ENCODE measurements at regions not wholly inside any gene's neighbourhood (a gene's known extent, or its start where the extent isn't known, plus 50 kb on each side); places are given as distances from the start of the nearest gene placed in this dataset.

DNA sequence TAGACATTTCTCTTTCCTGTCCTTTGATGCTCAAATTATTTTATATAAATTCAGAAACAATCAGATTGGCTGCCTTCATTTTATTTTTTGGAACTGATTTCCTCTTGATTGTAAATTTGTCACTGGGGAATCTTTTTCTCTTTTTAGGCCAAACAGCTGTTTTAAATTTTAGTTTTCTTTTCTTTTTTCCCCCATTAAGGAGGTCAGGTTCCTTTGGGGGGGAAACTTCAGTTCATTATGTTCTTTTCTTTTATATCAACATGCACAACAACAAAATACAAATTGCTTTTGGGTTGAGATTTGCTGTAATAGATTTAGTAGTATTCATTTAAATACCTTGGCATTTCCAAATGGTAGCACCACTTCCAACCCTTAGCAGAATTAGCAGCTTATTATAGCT is 264.8 kb upstream of the SPRY2 start:
- H3K27ac ChIP-seq (ENCODE audit: poor library complexity, severe bottlenecking): no peak overlapping the region
- ATAC-seq (ENCODE audit: low read depth) (no peak), DNase-seq (ENCODE audit: low spot score) (no peak)
- no peak overlapping the region for H3K4me3 ChIP-seq (ENCODE audit: severe bottlenecking)
- no peaks in the 10 kb centered on the region for H3K9me3 ChIP-seq (ENCODE audit: severe bottlenecking)
- H3K27me3 ChIP-seq (ENCODE audit: insufficient read depth, poor library complexity, severe bottlenecking): no peaks in the 10 kb centered on the region
- TF ChIP-seq, protein P1, sequence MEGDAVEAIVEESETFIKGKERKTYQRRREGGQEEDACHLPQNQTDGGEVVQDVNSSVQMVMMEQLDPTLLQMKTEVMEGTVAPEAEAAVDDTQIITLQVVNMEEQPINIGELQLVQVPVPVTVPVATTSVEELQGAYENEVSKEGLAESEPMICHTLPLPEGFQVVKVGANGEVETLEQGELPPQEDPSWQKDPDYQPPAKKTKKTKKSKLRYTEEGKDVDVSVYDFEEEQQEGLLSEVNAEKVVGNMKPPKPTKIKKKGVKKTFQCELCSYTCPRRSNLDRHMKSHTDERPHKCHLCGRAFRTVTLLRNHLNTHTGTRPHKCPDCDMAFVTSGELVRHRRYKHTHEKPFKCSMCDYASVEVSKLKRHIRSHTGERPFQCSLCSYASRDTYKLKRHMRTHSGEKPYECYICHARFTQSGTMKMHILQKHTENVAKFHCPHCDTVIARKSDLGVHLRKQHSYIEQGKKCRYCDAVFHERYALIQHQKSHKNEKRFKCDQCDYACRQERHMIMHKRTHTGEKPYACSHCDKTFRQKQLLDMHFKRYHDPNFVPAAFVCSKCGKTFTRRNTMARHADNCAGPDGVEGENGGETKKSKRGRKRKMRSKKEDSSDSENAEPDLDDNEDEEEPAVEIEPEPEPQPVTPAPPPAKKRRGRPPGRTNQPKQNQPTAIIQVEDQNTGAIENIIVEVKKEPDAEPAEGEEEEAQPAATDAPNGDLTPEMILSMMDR (IDR thresholded peaks at IDR 0.05; ENCODE audit: poor library complexity, severe bottlenecking): no peak
- no peaks in the 10 kb centered on the region for H3K36me3 ChIP-seq (ENCODE audit: low read depth)
- H3K4me1 ChIP-seq (ENCODE audit: insufficient read depth, poor library complexity, severe bottlenecking): no peaks in the 10 kb centered on the region

DNA sequence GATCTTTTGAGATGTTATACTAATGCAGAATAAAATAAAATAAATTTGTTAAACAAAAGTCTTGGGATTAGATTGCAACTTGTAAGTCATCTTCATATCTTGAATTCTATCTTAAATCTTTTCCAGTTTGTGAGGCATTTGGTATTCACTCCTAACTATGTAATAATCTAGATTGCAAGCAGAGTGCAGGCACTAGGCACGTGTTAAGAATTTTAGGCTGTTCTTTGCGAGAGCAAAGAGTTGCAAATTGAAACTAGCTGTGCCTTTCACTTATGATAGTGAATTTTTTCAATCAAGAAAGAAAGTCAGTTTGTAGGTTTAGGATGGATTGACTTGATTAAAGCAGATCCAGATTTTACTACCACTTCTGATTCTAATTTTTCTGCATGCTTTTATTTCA is 264.1 kb upstream of the SPRY2 start:
- H3K4me3 ChIP-seq (ENCODE audit: severe bottlenecking): no peak overlapping the region
- no peaks in the 10 kb centered on the region for H3K4me1 ChIP-seq (ENCODE audit: insufficient read depth, poor library complexity, severe bottlenecking)
- H3K36me3 ChIP-seq (ENCODE audit: low read depth): no peaks in the 10 kb centered on the region
- H3K27ac ChIP-seq (ENCODE audit: poor library complexity, severe bottlenecking): no peak overlapping the region
- no peak for DNase-seq (ENCODE audit: low spot score)
- no peaks in the 10 kb centered on the region for H3K9me3 ChIP-seq (ENCODE audit: severe bottlenecking)
- TF ChIP-seq, protein P1 (IDR thresholded peaks at IDR 0.05; ENCODE audit: poor library complexity, severe bottlenecking): no peak
- no peaks in the 10 kb centered on the region for H3K27me3 ChIP-seq (ENCODE audit: insufficient read depth, poor library complexity, severe bottlenecking)
- ATAC-seq (ENCODE audit: low read depth): no peak

DNA sequence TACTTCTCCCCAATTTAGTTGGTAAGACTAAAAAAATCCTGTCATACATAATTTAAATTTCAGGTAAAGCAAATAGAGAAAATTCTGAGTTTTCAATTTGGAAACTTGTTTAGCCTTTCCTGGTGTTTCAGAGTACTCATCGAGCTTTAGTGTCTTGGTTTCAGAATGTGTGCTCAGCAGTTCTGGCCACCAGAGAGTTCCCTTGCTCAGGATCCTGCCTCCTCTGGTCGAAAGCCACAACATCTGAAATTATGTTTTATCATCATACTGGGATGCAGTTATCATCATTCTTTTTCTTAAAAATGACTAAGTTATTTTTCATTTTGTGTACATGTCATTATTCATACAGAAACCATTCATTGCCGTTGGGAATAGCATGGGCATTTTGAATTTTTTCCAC is 263.2 kb upstream of the SPRY2 start:
- no peaks in the 10 kb centered on the region for H3K36me3 ChIP-seq (ENCODE audit: low read depth)
- no peak overlapping the region for H3K27ac ChIP-seq (ENCODE audit: poor library complexity, severe bottlenecking)
- H3K4me3 ChIP-seq (ENCODE audit: severe bottlenecking): no peak overlapping the region
- ATAC-seq (ENCODE audit: low read depth) (no peak), DNase-seq (ENCODE audit: low spot score) (no peak)
- TF ChIP-seq, protein P1 (IDR thresholded peaks at IDR 0.05; ENCODE audit: poor library complexity, severe bottlenecking): no peak
- no peaks in the 10 kb centered on the region for H3K27me3 ChIP-seq (ENCODE audit: insufficient read depth, poor library complexity, severe bottlenecking)
- H3K9me3 ChIP-seq (ENCODE audit: severe bottlenecking): no peaks in the 10 kb centered on the region
- H3K4me1 ChIP-seq (ENCODE audit: insufficient read depth, poor library complexity, severe bottlenecking): no peaks in the 10 kb centered on the region

DNA sequence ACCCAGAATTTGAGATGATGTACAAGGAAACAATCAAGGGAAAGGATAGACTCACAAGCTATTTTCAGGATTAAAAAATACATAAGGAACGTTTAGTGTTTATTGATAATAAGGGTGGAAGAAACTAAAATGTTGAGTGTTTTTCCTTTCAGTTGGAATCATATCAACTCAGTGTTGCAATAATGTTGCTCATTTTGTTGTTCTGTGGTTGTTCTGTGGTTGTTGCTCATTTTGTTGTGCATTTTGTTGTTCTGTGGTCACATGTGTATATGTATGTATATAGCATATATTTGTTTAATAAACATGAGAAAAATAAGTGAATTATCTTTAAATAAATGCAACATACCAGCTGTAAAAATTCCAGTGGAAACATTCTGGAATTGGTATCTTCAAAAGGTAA is 262.4 kb upstream of the SPRY2 start:
- Histone ChIP-seq H3K27ac (ENCODE audit: poor library complexity, severe bottlenecking) (no peak overlapping the region), H3K27me3 (ENCODE audit: insufficient read depth, poor library complexity, severe bottlenecking) (no peaks in the 10 kb centered on the region), H3K4me1 (ENCODE audit: insufficient read depth, poor library complexity, severe bottlenecking) (no peaks in the 10 kb centered on the region), H3K36me3 (ENCODE audit: low read depth) (no peaks in the 10 kb centered on the region), H3K9me3 (ENCODE audit: severe bottlenecking) (no peaks in the 10 kb centered on the region), H3K4me3 (ENCODE audit: severe bottlenecking) (no peak overlapping the region)
- ATAC-seq (ENCODE audit: low read depth) (no peak), DNase-seq (ENCODE audit: low spot score) (no peak)
- TF ChIP-seq, protein P1 (IDR thresholded peaks at IDR 0.05; ENCODE audit: poor library complexity, severe bottlenecking): no peak

DNA sequence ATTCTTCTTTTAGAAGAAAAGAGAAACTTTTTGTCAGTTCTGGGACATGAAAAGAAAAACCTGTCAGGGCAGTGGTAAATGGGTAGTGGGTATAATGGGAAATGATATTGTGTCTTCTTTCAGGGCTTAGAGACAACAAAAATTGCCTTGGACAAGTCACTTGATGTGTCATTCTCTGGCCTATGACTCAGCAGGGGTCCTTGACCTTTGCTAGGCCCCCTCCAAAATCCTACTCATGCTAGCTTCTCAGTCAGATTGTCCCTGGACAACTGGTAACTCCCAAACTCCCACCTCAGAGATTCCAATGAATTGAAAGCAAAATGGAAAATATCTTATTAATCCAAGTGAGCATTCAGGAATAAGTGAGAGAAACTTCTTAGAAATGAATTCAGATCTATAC is 258.8 kb upstream of the SPRY2 start:
- Histone ChIP-seq H3K27ac (ENCODE audit: poor library complexity, severe bottlenecking) (no peak overlapping the region), H3K4me3 (ENCODE audit: severe bottlenecking) (no peak overlapping the region), H3K4me1 (ENCODE audit: insufficient read depth, poor library complexity, severe bottlenecking) (no peaks in the 10 kb centered on the region), H3K36me3 (ENCODE audit: low read depth) (no peaks in the 10 kb centered on the region), H3K9me3 (ENCODE audit: severe bottlenecking) (no peaks in the 10 kb centered on the region), H3K27me3 (ENCODE audit: insufficient read depth, poor library complexity, severe bottlenecking) (no peaks in the 10 kb centered on the region)
- DNase-seq (ENCODE audit: low spot score): no peak
- no peak for ATAC-seq (ENCODE audit: low read depth)
- TF ChIP-seq, protein P1 (IDR thresholded peaks at IDR 0.05; ENCODE audit: poor library complexity, severe bottlenecking): no peak
